Skeletal muscle tissue (tissue), 3 donors: ENCODE measurements at regions not wholly inside any gene's neighbourhood (a gene's known extent, or its start where the extent isn't known, plus 50 kb on each side); places are given as distances from the start of the nearest gene placed in this dataset.

Source experiments
- H3K27ac ChIP-seq: one replicate; pipeline ENCODE4 v1.7.0; 2013; ENCODE audit warnings: mild to moderate bottlenecking, low read depth, low read length, inconsistent platforms
- H3K27me3 ChIP-seq, 3 donors: one replicate each; pipeline ENCODE4 v1.7.0; 2013; ENCODE audit warnings: low read length in 3 of 3; ENCODE audit not compliant: control insufficient read depth in 3 of 3, insufficient read depth in 3 of 3
- H3K36me3 ChIP-seq, 3 donors: one replicate each; pipeline ENCODE4 v1.7.0; 2013; ENCODE audit warnings: low read length in 3 of 3; ENCODE audit not compliant: control insufficient read depth in 3 of 3, insufficient read depth in 3 of 3
- H3K4me1 ChIP-seq, 3 donors: one replicate each; pipeline ENCODE4 v1.7.0; 2013; ENCODE audit warnings: low read length in 3 of 3, mild to moderate bottlenecking in 3 of 3; ENCODE audit not compliant: control insufficient read depth in 3 of 3, insufficient read depth in 3 of 3
- H3K4me3 ChIP-seq, 3 donors: one replicate each; pipeline ENCODE4 v1.7.0; 2013; ENCODE audit warnings: low read length in 3 of 3
- H3K9ac ChIP-seq, 3 donors: one replicate each; pipeline ENCODE4 v1.7.0; 2013; ENCODE audit warnings: low read length in 3 of 3, mild to moderate bottlenecking in 3 of 3, moderate library complexity in 2 of 3, low read depth in 1 of 3
- H3K9me3 ChIP-seq, 3 donors: one replicate each; pipeline ENCODE4 v1.7.0; 2013; ENCODE audit warnings: low read length in 3 of 3; ENCODE audit not compliant: control insufficient read depth in 3 of 3
- donor health status: Osteomylitis.

DNA sequence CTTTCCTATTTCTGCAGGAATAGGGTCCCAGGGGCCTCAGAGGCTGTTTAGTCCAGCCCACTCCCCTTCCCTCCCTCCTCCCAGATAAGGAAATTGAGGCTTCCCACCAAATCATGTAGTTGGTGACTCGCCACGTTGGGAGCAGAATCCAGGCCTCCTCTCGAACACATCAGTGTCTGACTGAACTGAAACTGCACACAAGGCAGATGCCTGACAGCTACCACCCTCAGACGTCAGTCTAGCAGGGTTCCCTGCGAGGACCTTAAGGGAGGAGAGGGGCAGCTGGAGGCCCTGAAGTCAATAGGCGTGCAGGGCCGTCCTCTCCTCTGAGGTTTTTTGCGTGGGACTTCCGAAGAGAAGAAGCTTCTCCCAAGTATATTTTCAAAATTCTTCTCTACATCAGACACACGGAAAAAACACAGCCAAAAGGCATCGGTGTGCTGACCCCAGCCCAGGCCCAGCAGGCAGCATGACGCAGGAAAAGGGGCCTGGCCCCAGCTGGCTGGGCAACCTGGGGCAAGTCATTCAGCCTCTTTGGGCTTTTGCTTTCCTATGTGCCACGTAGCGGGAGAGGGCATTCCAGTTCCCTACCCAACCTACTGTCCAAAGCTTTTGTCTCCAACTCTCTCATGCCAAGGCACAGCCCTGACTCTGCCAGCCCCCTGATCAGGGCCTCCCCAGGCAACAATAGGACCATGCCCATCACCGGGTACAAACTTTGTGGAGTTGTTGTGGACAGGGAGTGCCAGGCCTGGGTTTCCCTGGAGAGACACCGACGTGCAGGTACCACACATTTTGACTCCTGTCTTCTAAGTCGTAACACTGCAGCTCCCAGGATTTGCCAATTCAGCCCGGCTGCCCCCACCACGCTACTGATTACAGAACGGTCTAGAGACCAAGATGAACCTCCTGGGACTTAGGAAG, 283.1 kb downstream of the XXYLT1 start:
- Histone ChIP-seq H3K27me3 (no peaks in the 10 kb centered on the region), H3K4me3 (no peak overlapping the region), H3K9me3 (no peaks in the 10 kb centered on the region)

GRCh38 chr3:194988495-194989165, 282.3 kb downstream of the XXYLT1 start:
- no peak overlapping the region for H3K4me3 ChIP-seq
- H3K27me3 ChIP-seq, result no peaks in the 10 kb centered on the region
- peaks cover 12 to 14% (median 14%) of the 10 kb centered on the region in 3 donors for H3K4me1 ChIP-seq
- no peaks in the 10 kb centered on the region for H3K9me3 ChIP-seq
- no peak overlapping the region for H3K9ac ChIP-seq
- H3K27ac ChIP-seq, result no peak overlapping the region
- H3K36me3 ChIP-seq, result no peaks in the 10 kb centered on the region

More for the DNA sequence above, 283.1 kb downstream of the XXYLT1 start:
- Histone ChIP-seq H3K4me1 (peaks cover 12 to 14% (median 14%) of the 10 kb centered on the region in 3 donors), H3K9ac (no peak overlapping the region), H3K36me3 (no peaks in the 10 kb centered on the region), H3K27ac (no peak overlapping the region)

DNA sequence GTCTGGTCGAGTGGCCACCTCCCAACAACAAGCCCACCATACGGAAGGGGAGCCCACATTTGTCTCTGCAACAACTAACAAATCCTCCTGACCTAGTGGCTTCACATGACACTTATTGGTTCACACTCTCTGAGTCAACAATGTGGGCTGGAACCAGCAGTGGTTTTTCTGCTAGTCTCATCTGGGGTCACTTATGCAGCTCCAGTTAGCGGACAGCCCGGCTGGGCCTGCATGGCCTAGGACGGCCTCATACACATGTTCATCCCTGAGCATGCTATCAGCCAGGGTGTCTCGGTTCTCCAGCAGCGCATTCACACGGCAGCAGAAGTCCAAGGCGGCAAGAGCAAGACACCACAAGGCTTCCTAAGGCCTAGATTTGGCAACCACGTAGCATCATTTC, 281.7 kb downstream of the XXYLT1 start:
- no peaks in the 10 kb centered on the region for H3K27me3 ChIP-seq
- no peak overlapping the region for H3K4me3 ChIP-seq
- H3K4me1 ChIP-seq, result peaks cover 12 to 14% (median 13%) of the 10 kb centered on the region in 3 donors
- no peak overlapping the region for H3K9ac ChIP-seq
- no peaks in the 10 kb centered on the region for H3K36me3 ChIP-seq
- H3K27ac ChIP-seq, result no peak overlapping the region
- H3K9me3 ChIP-seq, result no peaks in the 10 kb centered on the region

DNA sequence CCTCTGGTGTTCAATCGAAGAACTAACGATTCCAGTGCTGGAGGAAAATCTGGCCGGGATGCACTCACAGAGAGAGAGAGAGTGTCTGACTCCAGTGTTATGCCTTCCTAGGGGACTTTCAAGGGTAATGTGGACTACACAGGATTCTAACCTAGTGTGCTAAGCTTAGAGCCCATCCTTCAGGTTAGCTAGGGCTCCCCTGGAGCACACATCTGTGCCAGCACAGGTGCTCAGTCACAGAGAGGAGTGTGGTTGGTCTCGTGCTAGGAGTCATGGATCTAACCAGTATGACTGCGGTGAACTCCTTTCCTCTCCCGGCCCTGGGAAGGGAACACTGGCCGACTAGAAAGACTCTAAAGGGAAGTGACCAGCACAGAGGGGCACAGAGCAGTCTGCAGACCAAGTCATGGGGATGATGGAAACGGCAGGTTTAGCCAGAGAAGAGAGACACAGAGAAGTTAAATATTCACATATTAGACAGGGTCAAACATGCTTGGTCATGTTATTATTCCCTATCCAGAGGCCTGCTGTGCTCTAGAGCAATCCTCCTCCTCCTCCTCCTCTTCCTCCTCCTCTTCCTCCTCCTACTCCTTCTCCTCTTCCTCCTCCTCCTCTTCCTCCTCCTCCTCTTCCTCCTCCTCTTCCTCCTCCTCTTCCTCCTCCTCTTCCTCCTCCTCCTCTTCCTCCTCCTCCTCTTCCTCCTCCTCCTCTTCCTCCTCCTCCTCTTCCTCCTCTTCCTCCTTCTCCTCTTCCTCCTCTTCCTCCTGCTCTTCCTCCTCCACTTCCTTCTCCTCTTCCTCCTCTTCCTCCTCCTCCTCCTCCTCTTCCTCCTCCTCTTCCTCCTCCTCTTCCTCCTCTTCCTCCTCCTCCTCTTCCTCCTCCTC, 280.3 kb downstream of the XXYLT1 start:
- peaks cover 0 to 3% (median 0%) of the 10 kb centered on the region in 3 donors for H3K27me3 ChIP-seq
- H3K27ac ChIP-seq, result no peak overlapping the region

GRCh38 chr3:194991338-194991654, 279.7 kb downstream of the XXYLT1 start:
- H3K27me3 ChIP-seq, result peaks cover 0 to 3% (median 0%) of the 10 kb centered on the region in 3 donors
- H3K9ac ChIP-seq, result no peak overlapping the region

More for the DNA sequence above, 280.3 kb downstream of the XXYLT1 start:
- Histone ChIP-seq H3K9ac (no peak overlapping the region), H3K4me1 (no peaks in the 10 kb centered on the region), H3K9me3 (no peaks in the 10 kb centered on the region), H3K36me3 (no peaks in the 10 kb centered on the region), H3K4me3 (no peak overlapping the region)

GRCh38 chr3:194993896-194994295, 277.1 kb downstream of the XXYLT1 start:
- no peaks in the 10 kb centered on the region for H3K9me3 ChIP-seq
- no peaks in the 10 kb centered on the region for H3K4me1 ChIP-seq
- H3K27me3 ChIP-seq, result peaks cover 0 to 3% (median 0%) of the 10 kb centered on the region in 3 donors
- no peak overlapping the region for H3K27ac ChIP-seq
- no peaks in the 10 kb centered on the region for H3K36me3 ChIP-seq
- no peak overlapping the region for H3K4me3 ChIP-seq
- no peak overlapping the region for H3K9ac ChIP-seq

More at GRCh38 chr3:194991338-194991654, 279.7 kb downstream of the XXYLT1 start:
- H3K4me1 ChIP-seq, result no peaks in the 10 kb centered on the region
- H3K4me3 ChIP-seq, result no peak overlapping the region
- no peak overlapping the region for H3K27ac ChIP-seq
- no peaks in the 10 kb centered on the region for H3K36me3 ChIP-seq
- H3K9me3 ChIP-seq, result no peaks in the 10 kb centered on the region

- Histone ChIP-seq H3K27ac (no peak overlapping the region), H3K4me1 (no peaks in the 10 kb centered on the region), H3K9me3 (no peaks in the 10 kb centered on the region), H3K9ac (no peak overlapping the region), H3K27me3 (peaks cover 0 to 3% (median 0%) of the 10 kb centered on the region in 3 donors), H3K4me3 (no peak overlapping the region), H3K36me3 (no peaks in the 10 kb centered on the region)
Measured at GRCh38 chr3:194994551-194994981, 276.4 kb downstream of the XXYLT1 start.

GRCh38 chr3:194995334-194995733, 275.6 kb downstream of the XXYLT1 start:
- H3K27ac ChIP-seq, result no peak overlapping the region
- no peaks in the 10 kb centered on the region for H3K9me3 ChIP-seq
- no peak overlapping the region for H3K9ac ChIP-seq
- no peaks in the 10 kb centered on the region for H3K36me3 ChIP-seq
- peaks cover 0 to 3% (median 0%) of the 10 kb centered on the region in 3 donors for H3K27me3 ChIP-seq
- H3K4me3 ChIP-seq, result no peak overlapping the region
- no peaks in the 10 kb centered on the region for H3K4me1 ChIP-seq

GRCh38 chr3:194995922-194996321, 275.0 kb downstream of the XXYLT1 start:
- H3K27me3 ChIP-seq, result peaks cover 0 to 3% (median 0%) of the 10 kb centered on the region in 3 donors
- H3K36me3 ChIP-seq, result no peaks in the 10 kb centered on the region
- no peak overlapping the region for H3K27ac ChIP-seq
- no peaks in the 10 kb centered on the region for H3K4me1 ChIP-seq
- H3K9me3 ChIP-seq, result no peaks in the 10 kb centered on the region
- no peak overlapping the region for H3K9ac ChIP-seq
- H3K4me3 ChIP-seq, result no peak overlapping the region
